Renal cortex interstitium (tissue), 11 donors: ENCODE measurements at regions not wholly inside any gene's neighbourhood (a gene's known extent, or its start where the extent isn't known, plus 50 kb on each side); places are given as distances from the start of the nearest gene placed in this dataset.
"Not testable (repeated sequence)": the region's sequence is repeated elsewhere in the genome, so short reads cannot be mapped to it uniquely, and the experiment has no call there.

Experiments
- DNase-seq, 11 donors: peaks; one replicate each; pipeline ENCODE4 v3.0.0-alpha.2; 2013; ENCODE audit warnings: low read depth in 9 of 11, low spot score in 4 of 11; ENCODE audit errors: extremely low read depth in 1 of 11

GRCh38 chr5:158465086-158465972, 606.4 kb upstream of the CLINT1 start:
- no peak for DNase-seq

DNA sequence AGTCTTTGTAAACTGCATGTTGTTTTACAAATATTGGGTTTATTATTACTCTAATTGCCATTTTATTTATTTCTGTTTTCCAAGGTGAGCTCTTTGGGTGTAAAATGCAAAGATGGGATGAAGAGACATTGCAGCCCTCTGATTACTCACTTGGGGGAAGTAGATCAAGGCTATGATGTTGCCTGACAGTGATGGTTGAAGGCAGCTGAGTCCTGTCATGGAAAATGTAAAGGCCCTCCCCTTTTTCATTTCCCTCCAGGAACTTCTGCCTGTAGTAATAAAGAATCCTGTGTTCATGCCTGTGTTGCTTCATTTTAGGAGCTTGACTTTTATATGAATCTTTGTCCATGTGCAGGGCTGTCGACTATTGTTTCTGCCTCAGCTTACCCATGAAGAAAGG, 605.4 kb upstream of the CLINT1 start:
- DNase-seq, result no peak

DNA sequence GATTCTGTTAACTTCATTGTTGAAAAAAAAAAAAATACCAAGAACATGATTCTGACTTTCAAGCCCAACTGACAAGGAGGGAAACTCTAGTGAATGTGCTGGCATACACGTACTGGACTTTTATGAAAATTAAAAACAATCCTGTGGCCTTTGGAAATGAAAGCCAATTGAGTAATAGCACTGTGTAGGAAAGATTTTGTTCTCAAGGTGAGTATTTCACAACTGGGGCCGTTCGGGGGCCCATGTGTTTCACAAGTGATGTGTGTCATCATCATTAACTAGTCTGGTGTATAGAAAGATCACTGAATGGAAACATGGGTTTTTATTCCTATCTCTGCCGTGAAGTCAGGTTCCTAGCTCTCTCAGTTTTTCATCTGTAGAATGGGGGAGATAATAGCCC, 605.0 kb upstream of the CLINT1 start:
- no peak for DNase-seq

- no peak for DNase-seq
Measured at GRCh38 chr5:158463188-158463587, 604.2 kb upstream of the CLINT1 start.

DNA sequence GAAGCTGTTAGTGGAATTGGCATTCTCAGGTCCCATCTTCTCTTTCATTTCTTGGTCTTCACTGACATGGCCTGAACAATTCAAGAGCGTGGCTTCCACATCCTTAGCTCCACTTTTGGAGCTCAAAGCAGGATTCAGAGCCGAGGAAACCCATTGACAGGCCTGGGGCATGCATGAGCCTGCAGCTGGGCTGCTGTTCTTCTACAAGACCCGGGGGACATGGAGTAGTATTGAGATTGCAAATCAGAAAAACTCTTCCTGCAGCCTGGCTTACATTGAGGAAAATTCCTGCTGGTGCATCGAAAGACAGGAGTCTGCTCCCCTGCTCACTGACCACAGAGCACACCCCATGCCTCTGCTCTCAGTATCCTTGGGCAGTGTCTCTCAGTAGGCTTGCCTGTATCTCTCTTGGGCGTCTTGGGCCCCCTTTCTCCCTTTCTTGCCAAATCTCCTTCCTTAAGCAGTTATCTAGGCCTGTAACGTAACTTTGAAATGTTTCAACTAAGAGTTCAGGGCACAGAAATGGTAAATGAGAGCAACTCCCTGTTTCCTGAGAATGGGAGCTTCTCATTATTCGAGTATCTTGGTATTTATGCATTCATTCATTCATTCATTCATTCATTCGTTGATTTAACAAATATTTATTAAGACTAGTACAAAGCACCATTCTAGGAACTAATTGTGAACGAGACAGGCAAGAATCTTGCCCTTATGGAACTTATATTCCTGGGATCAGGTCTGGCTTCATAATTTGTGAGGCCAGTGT, 603.6 kb upstream of the CLINT1 start:
- DNase-seq, result no peak

- no peak for DNase-seq
Measured at GRCh38 chr5:158461240-158461854, 602.4 kb upstream of the CLINT1 start.

DNA sequence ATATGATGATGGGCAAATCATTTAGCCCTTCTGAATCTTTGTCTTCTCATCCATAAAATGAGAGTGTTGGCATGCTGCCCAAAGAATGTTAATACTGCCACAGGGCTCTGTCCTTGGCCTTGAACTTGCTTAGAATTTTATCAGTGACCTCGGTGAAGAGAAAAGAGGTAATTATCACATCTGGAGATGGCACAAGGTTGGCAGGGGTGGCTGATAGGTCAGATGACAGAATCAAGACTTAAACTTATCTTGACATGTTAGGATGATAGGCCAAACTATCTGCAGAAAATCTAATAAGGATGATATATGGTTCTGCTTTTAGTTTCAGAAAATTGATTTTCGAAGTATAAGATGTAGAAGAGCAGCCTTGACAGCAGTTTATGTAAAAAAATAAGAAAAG, 599.1 kb upstream of the CLINT1 start:
- no peak for DNase-seq

- DNase-seq, result no peak
Measured at GRCh38 chr5:158456756-158457155, 597.8 kb upstream of the CLINT1 start.

DNA sequence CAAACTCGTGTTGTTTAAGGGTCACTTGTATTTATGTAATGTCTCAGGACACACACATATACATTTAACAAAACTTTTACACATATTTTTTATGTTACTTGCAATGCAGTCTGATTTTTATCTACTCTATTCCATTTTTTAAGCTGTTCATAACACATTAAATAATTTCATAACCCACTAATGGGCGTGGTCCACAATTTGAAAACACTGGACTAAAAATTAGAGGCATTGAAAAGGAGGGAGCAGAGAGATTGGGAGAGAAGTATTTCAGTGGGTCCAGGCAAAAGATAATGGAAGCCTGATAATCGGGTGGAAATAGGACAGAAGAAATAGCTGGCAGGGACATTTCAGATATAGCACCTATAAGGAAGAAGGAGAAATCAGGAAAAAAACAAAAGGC, 597.3 kb upstream of the CLINT1 start:
- DNase-seq, result no peak

GRCh38 chr5:158451993-158452672, 593.2 kb upstream of the CLINT1 start:
- DNase-seq, result no peak

DNA sequence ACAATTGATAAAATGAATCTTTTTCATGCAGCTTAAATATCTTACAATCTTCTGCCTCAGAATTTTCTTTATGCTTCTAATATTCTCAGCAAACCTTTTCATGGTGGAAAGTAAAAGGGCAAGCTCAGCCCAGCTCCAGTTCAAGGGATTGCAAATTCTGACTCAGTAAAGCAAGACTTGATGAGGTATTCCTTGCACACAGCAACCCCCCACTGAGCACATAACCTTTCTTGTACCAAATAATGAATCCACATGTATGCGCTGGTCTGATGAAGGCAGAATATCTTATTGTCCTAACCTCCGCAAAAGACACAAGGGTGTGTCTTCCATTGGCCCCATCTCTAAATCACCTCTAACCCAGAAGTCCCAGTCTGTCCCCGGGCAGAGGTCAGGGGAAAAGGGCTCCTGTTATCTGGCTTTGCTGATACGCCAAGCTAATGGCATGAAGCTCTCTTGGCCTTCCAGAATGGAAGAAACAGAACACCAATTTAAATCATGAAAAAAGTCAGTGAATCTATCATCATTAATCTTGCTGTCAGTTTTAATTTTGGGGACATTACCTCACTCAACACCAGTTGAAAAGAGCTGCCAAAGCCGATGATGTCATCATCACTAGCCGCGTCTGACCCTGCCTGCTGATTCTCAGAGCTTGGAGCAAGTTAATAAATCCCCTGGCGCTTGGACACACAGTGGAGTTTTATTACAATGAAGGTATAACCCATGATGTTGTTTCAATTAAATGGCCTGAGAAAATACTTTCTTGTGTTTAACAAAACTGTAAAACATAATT, 592.5 kb upstream of the CLINT1 start:
- no peak for DNase-seq

DNA sequence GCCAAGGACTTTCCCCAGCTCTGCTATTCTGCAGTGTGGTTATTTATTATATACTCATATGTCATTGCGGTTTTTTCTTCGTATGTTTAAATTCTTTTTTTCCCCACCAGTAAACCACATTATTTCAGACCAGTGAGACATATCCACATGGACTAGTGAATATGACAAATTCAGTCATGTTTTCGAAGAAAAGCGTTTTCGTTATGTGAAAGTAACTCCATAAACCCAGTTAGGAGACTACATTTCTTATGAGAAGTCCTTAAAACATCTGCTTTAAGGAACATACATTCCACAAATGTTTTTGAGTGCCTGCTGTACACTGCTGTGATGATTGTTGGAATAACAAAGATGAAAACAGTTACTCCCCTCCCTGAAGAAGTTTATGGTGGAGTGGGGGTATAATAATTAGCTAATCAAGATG, 591.8 kb upstream of the CLINT1 start:
- no peak for DNase-seq

- not testable (repeated sequence) for DNase-seq
Measured at GRCh38 chr5:158446761-158447160, 587.8 kb upstream of the CLINT1 start.

DNA sequence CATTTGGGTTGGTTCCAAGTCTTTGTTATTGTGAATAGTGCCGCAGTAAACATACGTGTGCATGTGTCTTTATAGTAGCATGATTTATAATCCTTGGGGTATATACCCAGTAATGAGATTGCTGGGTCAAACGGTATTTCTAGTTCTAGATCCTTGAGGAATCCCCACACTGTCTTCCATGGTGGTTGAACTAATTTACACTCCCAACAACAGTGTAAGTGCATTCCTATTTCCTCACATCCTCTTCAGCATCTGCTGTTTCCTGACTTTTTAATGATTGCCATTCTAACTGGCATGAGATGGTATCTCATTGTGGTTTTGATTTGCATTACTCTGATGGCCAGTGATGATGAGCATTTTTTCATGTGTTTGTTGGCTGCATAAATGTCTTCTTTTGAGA, 580.3 kb upstream of the CLINT1 start:
- not testable (repeated sequence) for DNase-seq

DNA sequence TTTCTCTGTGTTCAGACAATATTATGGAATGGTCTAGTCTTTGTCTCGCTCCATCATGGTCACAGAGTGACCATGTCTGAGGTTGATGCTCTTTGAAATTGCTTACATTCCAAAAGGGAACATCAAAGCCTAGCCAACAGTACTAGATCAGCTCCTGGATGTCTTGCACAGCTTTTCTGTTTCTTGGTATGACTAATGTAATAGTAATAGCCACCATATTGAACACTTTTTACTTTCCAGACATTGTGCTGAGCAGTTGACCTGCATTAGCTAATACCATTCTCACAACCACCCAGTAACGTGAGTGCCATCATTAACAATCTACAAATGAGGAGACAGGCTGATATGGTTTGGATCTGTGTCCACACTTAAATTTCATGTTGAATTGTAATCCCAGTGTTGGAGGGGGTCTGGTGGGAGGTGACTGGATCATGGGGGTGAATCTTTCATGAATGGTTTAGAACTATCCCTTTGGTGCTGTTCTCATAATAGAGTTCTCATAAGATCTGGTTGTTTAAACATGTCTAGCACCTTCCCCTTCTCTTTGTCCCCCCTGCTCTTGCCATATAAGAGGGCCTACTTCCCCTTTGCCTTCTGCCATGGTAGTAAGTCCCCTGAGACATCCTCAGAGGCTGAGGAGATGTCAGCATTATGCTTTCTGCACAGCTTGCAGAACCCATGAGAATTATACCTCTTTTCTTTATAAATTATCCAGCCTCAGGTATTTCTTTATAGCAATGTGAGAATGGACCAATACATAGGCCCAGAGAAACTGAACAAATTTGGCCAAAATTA, 577.5 kb upstream of the CLINT1 start:
- DNase-seq, result no peak

DNA sequence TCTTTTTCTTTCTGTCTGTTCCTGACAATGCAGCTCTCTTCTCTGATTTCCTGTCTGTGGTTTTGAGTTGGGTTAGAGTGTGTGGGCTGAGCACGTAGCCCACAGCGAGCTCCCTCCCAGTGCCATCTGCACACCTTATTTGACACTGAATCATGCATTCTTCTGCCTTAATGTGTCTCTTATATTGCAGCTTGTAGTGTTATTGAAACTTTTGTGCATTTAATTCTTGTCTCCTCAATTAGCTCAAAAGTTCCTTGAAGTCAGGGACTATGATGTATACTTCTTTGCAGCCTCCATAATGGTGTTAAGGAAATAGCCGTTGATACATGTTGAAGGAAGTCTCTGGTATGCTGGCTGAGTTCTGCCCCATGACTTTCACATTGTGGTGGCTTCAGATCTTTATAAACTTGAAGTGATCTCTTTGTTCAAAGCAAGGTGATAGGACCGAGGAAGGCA, 576.2 kb upstream of the CLINT1 start:
- no peak for DNase-seq

- no peak for DNase-seq
Measured at GRCh38 chr5:158434749-158435148, 575.8 kb upstream of the CLINT1 start.

DNA sequence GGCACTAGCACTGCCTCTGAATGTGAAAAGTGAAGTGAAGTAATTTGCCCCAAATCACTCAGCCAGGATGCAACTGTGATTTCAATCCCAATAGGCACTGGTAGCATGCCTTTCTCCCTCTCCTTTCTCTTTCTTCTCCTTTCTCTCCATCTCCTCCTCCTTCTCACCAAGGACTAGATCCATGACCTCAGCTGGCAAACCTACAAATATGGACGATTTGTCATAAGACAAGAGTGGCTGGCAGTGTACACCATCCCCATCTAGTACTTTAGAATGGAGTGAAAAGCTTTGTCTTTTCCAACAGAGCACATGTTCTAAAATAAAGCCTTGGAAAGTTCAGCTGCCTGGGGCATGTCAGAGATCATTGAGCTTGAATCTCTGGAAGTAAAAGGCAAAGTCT, 574.7 kb upstream of the CLINT1 start:
- no peak for DNase-seq
